ENCODE measurements at regions not wholly inside any gene's neighbourhood (a gene's known extent, or its start where the extent isn't known, plus 50 kb on each side); places are given as distances from the start of the nearest gene placed in this dataset.

DNA sequence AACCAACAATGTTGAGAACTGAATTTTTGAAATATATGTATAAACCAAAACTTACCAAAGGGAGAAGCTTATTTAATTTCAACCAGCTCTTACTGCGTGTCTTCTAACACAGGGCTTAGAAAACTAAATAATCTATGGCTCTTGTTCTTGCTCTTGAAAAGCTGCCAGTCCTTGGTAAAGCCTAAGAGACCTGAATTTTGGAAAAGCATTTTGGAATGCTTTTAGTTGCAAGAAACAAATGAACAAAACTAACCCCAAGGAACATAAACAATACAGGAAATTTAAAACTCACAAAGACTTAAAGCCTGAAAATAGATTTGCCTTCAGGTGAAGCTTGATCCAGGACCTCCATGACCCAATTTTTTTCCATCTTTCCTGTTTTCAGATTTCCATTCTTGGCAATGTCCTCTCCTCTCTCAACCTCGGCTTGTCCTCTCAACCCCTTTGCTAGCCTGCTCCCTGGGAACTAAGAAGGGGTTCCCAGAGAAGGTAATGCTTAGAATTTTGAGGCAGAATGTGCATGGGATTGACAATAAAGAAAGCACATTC is 169.8 kb upstream of the NCK2 start:
- WGBS = 78% methylated on average over 2 of the region's 2 CpGs
- H3K27ac ChIP-seq (ENCODE audit: low read depth in 1 of 2, low read length in 2 of 2) = no peak overlapping the region
- DNase-seq (ENCODE audit: low spot score) = no peak
- H3K27me3 ChIP-seq (ENCODE audit: control insufficient read depth in 4 of 4, insufficient read depth in 4 of 4, low read length in 3 of 4) = peaks cover 0 to 21% (median 0%) of the 10 kb centered on the region in 4 donors
- peaks cover 0 to 7% (median 0%) of the 10 kb centered on the region in 4 donors for H3K4me1 ChIP-seq (ENCODE audit: control insufficient read depth in 4 of 4, insufficient read depth in 4 of 4, low read length in 3 of 4)
- no peaks in the 10 kb centered on the region for H3K36me3 ChIP-seq (ENCODE audit: control insufficient read depth in 4 of 4, insufficient read depth in 3 of 4, low read depth in 1 of 4, low read length in 3 of 4)
- no peak overlapping the region for H3K9ac ChIP-seq (ENCODE audit: low read depth in 1 of 2, low read length in 2 of 2)
- TF ChIP-seq SP1 (IDR thresholded peaks at IDR 0.05) = no peak
- no peak for TF ChIP-seq TAF1 (conservative IDR thresholded peaks at IDR 0.05)
- TF ChIP-seq, protein P1, sequence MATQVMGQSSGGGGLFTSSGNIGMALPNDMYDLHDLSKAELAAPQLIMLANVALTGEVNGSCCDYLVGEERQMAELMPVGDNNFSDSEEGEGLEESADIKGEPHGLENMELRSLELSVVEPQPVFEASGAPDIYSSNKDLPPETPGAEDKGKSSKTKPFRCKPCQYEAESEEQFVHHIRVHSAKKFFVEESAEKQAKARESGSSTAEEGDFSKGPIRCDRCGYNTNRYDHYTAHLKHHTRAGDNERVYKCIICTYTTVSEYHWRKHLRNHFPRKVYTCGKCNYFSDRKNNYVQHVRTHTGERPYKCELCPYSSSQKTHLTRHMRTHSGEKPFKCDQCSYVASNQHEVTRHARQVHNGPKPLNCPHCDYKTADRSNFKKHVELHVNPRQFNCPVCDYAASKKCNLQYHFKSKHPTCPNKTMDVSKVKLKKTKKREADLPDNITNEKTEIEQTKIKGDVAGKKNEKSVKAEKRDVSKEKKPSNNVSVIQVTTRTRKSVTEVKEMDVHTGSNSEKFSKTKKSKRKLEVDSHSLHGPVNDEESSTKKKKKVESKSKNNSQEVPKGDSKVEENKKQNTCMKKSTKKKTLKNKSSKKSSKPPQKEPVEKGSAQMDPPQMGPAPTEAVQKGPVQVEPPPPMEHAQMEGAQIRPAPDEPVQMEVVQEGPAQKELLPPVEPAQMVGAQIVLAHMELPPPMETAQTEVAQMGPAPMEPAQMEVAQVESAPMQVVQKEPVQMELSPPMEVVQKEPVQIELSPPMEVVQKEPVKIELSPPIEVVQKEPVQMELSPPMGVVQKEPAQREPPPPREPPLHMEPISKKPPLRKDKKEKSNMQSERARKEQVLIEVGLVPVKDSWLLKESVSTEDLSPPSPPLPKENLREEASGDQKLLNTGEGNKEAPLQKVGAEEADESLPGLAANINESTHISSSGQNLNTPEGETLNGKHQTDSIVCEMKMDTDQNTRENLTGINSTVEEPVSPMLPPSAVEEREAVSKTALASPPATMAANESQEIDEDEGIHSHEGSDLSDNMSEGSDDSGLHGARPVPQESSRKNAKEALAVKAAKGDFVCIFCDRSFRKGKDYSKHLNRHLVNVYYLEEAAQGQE (IDR thresholded peaks at IDR 0.05) = no peak
- H3K4me3 ChIP-seq (ENCODE audit: low read depth in 1 of 3, low read length in 3 of 3) = no peak overlapping the region
- no peaks in the 10 kb centered on the region for H3K9me3 ChIP-seq (ENCODE audit: control insufficient read depth in 4 of 4, low read length in 3 of 4)

DNA sequence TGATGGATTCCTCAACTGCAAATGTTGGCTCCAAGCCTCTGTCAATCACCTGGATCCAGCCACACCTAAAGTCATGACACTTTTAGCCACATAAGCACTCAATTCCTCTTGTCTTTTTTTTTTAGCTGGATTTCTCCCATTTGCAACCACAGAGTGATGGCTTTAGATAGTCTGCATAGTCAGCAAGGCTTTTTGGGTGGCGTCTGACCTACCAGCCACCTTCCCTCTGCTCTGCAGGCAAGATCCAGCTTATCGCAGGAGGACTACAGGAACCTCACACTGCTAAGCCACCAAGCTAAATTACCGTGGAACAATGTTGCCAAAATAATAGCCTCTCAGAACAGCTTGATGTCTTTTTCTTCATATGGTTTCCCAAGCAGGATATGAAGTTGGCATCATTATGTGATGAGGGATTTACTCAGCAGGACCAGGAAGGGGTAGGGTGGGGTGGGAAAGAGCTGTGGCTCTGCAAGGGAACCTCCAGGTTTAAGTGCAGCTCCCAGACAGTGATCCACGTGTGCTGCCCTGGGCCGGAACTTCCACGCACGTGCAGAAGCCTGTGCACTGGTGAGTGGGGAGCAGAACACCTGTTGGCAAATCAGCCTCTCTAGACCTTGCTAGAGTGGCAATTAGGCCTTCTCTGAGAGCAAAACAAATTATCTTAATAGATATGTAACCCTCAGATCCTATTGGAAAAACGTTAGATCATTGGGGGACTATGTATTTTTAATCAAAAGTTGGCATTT is 170.6 kb upstream of the NCK2 start:
- no peak overlapping the region for H3K4me3 ChIP-seq (ENCODE audit: low read depth in 1 of 3, low read length in 3 of 3)
- TF ChIP-seq EGR1 (IDR thresholded peaks at IDR 0.05; ENCODE audit: low read depth in 2 of 2) (no peak), FOXA1 (IDR thresholded peaks at IDR 0.05) (no peak), RXRA (IDR thresholded peaks at IDR 0.05) (no peak), JUND (IDR thresholded peaks at IDR 0.05) (no peak), YY1 (IDR thresholded peaks at IDR 0.05) (no peak), RAD21 (IDR thresholded peaks at IDR 0.05) (no peak), HNF4G (IDR thresholded peaks at IDR 0.05) (no peak), FOXA2 (IDR thresholded peaks at IDR 0.05) (no peak)
- TF ChIP-seq, protein P2, sequence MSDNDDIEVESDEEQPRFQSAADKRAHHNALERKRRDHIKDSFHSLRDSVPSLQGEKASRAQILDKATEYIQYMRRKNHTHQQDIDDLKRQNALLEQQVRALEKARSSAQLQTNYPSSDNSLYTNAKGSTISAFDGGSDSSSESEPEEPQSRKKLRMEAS (IDR thresholded peaks at IDR 0.05) = no peak
- TF ChIP-seq, protein P3, sequence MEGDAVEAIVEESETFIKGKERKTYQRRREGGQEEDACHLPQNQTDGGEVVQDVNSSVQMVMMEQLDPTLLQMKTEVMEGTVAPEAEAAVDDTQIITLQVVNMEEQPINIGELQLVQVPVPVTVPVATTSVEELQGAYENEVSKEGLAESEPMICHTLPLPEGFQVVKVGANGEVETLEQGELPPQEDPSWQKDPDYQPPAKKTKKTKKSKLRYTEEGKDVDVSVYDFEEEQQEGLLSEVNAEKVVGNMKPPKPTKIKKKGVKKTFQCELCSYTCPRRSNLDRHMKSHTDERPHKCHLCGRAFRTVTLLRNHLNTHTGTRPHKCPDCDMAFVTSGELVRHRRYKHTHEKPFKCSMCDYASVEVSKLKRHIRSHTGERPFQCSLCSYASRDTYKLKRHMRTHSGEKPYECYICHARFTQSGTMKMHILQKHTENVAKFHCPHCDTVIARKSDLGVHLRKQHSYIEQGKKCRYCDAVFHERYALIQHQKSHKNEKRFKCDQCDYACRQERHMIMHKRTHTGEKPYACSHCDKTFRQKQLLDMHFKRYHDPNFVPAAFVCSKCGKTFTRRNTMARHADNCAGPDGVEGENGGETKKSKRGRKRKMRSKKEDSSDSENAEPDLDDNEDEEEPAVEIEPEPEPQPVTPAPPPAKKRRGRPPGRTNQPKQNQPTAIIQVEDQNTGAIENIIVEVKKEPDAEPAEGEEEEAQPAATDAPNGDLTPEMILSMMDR (IDR thresholded peaks at IDR 0.05; ENCODE audit: low read depth, low read length, missing input control) = no peak
- TF ChIP-seq, protein P1 (IDR thresholded peaks at IDR 0.05) = no peak
- TF ChIP-seq, protein P4, sequence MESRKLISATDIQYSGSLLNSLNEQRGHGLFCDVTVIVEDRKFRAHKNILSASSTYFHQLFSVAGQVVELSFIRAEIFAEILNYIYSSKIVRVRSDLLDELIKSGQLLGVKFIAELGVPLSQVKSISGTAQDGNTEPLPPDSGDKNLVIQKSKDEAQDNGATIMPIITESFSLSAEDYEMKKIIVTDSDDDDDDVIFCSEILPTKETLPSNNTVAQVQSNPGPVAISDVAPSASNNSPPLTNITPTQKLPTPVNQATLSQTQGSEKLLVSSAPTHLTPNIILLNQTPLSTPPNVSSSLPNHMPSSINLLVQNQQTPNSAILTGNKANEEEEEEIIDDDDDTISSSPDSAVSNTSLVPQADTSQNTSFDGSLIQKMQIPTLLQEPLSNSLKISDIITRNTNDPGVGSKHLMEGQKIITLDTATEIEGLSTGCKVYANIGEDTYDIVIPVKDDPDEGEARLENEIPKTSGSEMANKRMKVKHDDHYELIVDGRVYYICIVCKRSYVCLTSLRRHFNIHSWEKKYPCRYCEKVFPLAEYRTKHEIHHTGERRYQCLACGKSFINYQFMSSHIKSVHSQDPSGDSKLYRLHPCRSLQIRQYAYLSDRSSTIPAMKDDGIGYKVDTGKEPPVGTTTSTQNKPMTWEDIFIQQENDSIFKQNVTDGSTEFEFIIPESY (IDR thresholded peaks at IDR 0.05) = no peak
- no peaks in the 10 kb centered on the region for H3K36me3 ChIP-seq (ENCODE audit: control insufficient read depth in 4 of 4, insufficient read depth in 3 of 4, low read depth in 1 of 4, low read length in 3 of 4)
- H3K27ac ChIP-seq (ENCODE audit: low read depth in 1 of 2, low read length in 2 of 2) = no peak overlapping the region
- 74% methylated on average over 8 of the region's 8 CpGs for WGBS
- no peak overlapping the region for H3K9ac ChIP-seq (ENCODE audit: low read depth in 1 of 2, low read length in 2 of 2)
- H3K9me3 ChIP-seq (ENCODE audit: control insufficient read depth in 4 of 4, low read length in 3 of 4) = no peaks in the 10 kb centered on the region
- H3K27me3 ChIP-seq (ENCODE audit: control insufficient read depth in 4 of 4, insufficient read depth in 4 of 4, low read length in 3 of 4) = peaks cover 0 to 21% (median 0%) of the 10 kb centered on the region in 4 donors
- DNase-seq (ENCODE audit: low spot score) = no peak
- H3K4me1 ChIP-seq (ENCODE audit: control insufficient read depth in 4 of 4, insufficient read depth in 4 of 4, low read length in 3 of 4) = peaks cover 0 to 7% (median 0%) of the 10 kb centered on the region in 4 donors

Measured in liver (tissue), 8 donors.